HG03432 (cell line): ENCODE measurements at regions not wholly inside any gene's neighbourhood (a gene's known extent, or its start where the extent isn't known, plus 50 kb on each side); places are given as distances from the start of the nearest gene placed in this dataset.
"Not testable (repeated sequence)": the region's sequence is repeated elsewhere in the genome, so short reads cannot be mapped to it uniquely, and the experiment has no call there.

Experiments used
- ATAC-seq: cut with Tn5 transposase; IDR thresholded peaks from one replicate; pipeline ENCODE4 v1.9.1; 2021; ENCODE audit warnings: mild to moderate bottlenecking, moderate library complexity; ENCODE audit not compliant: unreplicated experiment

DNA sequence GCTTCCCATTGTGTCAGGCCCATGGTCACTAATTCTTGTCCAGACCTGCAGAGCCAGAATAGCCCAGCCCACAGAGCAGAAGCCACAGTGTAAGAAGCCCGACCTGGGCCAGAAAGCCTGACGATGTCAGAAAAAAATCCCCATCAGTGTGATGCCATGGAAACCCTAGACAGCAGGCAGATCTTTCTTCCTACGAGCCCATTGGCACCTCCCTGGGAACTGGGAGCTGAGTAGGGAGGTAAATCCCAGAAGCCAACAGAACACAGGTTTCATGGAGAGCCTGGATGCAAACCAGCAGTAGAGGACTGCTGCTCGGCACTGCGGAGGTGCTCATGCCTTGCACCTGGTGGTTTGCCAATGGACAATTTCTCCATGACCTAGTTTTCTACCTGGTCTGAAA lies 82.2 kb upstream of the SLC22A16 start:
- no peak for ATAC-seq

DNA sequence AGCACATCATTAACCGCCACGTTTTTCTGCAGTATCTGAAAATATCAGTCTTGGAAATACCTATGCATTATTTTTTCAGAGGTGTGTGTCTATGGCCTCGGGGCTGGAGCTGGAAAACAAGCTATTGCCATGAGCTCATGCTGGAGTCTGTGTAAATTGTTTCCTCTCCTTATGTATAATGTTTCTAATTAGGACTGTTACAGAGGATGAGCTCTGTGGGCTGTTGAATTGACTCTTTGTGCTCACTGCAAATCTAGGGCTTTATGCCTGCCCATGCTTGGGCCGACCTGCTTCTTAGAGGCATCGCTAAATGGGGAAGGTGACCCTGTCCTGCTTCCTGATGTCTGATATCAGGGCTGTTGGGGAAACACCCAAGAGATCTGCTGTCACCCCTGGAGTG lies 80.8 kb upstream of the SLC22A16 start:
- no peak for ATAC-seq

DNA sequence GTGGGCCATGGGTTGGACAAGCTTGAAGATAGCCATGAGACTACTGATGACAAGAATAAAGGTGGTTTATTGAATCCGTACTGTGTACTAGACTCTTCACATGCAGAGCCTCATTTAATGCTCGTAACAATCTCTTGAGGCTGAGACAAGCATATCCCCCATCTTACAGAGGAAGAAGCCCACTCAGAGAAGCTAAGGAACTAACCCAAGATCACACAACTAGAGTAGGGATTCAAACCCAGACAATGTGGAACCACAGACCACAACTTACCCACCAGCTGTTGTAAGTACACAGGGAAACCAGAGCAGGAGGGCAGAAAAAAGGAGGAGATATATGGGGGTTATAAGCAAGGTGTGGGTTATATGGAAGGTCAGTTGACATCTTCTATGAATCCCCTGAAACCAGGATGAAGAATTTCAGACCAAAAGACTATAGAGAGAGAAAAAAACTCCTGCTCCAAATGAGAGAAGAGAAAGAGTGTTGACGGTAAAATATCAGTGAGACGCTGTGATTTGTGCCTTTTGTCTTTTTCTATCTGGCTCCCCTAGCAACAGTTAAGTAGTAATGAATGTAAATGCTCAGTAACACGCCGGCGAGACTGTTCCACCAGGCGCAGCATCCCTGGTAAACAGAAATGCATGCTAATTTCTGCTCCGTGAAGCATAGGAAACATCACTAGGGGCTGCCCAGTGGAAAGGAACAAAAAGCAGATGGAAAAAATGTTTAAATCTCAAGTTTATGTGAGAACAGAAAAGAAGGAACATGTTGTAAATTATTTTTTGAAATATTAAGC lies 80.1 kb upstream of the SLC22A16 start:
- ATAC-seq: no peak

DNA sequence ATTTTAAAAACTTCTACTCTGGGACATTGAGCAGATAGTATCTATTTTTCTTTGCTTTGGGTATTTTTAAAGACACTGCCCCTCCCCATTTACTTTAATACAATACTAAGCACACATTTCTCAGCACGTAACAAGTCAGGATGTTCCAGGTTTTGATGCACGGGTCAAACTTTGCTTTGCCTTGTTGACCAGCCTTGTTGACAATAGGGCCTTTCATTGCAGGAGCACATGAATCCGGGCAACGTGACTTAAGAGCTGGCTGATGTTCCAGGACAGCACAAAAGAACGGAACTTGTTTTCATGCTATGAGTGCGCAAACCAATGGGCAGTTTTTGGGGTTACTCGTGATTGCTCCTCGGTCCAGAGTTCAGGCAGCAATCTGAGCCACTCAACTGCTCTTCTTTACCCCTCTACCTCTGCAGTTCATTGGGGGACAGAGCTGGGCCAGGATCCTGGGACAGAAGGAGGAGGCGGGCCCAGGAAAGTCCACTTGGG lies 78.6 kb upstream of the SLC22A16 start:
- no peak for ATAC-seq

DNA sequence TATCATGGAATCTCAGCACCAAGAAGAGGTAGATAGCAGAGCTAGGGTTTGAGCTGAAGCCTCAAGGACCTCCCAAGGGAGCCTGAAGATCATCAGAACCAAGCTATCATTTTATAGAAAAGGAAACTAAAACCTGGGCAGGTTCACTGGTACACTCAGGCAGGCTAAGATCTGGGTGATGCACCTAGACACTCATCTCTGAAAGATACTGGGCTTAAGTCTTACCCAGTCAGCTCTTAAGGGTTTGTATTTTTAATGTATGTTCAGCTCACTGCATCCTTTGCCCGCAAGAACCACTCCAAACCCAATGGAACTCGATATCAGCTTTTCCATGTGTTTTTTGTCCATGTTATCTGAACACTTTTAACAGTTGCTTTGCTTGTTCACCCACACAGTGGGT lies 78.0 kb upstream of the SLC22A16 start:
- ATAC-seq: no peak

DNA sequence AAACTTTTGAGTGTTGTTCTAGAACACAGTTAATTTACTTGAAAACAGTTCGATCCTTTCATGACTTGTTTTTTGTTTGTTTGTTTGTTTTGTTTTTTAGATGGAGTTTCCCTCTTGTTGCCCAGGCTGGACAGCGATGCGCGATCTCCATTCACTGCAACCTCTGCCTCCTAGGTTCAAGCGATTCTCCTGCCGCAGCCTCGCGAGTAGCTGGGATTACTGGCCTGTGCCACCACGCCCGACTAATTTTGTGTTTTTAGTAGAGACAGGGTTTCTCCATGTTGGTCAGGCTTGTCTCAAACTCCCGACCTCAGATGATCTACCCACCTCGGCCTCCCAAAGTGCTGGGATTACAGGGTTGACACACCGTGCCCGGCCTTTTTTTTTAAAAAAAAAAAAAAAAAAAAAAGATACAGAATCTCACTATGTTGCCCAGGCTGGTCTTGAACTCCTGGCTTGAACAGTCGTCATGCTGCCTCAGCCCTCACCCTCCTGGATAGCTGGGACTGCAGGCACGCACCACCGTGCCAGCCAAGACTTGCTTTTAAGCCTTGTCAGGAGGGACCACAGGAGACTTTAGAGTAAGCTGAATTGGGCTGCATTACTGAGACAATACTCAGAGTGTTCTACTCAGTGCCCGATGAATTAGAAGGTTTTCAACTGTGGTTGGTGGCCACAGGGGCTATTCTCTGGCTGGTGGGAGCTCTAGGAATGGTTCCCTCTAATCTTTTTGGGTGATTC lies 76.7 kb upstream of the SLC22A16 start:
- no peak for ATAC-seq

DNA sequence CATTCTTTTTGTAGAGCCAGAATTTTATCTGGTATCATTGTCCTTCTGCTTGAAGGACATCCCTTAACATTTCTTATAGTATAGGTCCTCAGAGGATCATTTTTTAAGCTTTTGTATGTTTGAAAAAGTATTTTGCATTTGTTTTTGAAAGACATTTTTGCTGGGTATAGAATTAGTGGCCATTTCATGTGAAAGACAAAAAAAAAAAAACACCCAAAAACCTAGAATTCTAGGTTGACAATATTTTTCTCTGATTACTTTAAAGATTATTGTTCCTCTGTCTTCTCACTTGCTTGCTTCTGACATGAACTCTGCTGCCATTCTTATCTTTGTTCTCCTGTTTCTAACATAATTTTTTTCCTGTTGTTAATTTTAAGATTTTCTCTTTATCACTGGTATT lies 75.7 kb upstream of the SLC22A16 start:
- no peak for ATAC-seq

DNA sequence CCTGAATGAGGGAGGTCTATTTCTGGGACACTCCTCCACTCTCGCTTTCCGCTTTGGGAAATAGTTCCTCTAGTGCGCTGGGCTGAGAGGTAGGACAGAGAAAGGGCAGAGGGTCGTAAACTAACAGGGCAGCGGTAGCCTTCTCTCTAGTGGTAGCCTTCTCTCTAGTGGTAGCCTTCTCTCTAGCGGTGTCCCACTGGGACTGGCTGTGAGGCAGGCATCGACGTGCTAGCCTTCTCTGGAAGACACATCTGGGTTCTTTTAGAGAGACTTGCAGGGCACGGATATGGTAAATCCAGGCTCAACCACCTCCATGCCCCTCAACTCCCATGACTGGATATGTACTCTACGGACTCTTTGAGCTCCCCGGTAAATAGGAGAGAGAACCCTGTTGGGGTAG lies 74.7 kb upstream of the SLC22A16 start:
- ATAC-seq: no peak

DNA sequence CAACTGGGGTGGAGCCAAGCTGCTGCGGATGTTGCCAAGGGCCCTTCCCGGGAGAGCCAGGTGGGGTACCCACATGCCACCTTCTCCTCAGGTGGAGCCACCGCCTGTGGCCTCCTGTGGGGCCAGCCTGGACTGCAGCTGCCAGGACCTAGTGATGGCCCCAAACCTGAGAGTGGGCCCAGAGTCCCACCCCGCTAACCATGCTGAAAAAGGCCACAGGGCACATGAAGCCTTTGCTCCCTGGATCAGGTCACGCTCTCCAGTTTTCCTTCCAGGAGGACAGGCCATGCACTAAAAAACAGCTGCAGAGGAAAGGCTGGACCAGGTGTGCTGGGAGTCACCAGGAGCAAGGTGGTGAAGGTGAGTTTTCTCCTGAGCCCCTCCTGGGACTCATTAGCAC lies 73.9 kb upstream of the SLC22A16 start:
- ATAC-seq: no peak

DNA sequence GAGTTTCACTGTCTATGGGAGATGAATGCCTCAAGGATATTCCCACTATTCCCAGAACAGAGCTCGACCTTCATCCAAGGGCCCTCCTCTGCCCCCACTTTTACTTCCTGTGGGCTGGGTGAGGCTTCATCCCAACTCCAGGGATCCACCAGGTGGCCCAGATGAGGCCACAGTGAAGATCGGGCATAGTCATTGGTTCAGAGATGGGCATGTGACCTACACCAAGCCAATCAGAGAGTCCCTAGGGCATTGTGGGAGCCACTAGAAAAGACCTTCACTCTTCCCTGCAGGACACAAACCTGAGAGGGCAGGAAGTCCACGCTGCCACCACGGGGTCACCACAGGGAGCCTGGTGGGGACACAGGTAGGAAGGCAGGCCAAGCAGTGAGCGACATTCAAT lies 72.9 kb upstream of the SLC22A16 start:
- ATAC-seq: no peak

DNA sequence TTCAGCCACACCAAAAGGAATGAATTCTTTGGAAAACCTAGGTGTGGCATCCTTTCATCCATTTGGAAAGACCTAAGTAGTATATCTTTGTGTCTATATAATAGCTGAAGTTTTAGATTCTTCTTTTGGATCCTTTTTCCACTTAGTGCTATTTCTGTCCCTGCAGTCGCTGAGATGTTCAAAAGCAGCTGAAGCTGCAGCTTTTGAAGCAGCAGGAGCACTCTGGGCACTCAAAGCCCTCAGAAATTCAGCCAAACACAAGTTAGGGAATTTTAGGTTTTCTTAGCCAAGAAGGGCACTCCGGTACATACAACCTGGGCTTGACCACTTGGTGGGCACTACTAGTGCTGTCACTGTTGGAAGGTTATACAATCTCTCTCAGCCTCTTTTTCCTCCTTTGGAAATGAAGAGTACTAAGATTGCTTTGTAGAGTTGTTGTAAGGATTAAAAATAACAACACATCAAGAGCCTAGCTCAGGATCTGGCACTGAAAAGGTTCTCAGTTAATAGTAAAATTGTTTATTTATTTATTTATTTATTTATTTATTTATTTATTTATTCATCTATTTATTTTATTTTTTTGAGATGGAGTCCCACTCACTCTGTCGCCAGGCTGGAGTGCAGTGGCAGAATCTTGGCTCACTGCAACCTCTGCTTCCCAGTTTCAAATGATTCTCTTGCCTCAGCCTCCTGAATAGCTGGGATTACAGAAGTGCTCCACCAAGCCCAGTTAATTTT lies 71.9 kb upstream of the SLC22A16 start:
- ATAC-seq: no peak

DNA sequence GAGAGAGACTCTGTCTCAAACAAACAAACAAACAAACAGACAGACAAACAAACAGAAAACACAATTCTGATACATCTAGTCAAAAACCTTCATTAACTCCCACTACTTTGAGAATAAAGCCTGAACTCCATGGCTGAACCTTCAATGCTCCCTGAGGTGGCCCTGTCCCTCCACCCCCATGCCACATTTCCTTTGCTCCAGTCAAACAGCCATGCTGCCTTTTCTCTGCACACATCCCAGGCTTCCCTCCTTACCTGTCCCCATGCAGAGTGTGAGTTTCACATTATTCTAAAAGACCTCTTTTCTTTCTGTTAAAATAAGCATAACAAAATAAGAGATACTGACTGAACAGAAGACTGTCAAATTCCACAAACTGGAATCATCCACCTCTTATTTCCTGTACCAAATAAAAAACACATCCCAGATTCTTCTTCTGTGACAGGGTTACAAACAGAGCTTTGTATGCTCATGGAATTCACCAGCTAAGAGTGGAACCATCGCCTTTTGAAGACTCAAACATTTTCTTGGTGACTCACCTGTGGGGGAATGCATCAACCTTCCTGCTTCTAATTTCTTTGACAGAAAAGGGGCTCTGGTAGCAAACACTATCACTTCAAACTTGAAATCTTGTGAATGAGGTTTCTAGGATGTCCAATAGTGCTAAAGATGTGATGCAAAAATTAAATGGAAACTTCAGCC lies 71.0 kb upstream of the SLC22A16 start:
- ATAC-seq: no peak

DNA sequence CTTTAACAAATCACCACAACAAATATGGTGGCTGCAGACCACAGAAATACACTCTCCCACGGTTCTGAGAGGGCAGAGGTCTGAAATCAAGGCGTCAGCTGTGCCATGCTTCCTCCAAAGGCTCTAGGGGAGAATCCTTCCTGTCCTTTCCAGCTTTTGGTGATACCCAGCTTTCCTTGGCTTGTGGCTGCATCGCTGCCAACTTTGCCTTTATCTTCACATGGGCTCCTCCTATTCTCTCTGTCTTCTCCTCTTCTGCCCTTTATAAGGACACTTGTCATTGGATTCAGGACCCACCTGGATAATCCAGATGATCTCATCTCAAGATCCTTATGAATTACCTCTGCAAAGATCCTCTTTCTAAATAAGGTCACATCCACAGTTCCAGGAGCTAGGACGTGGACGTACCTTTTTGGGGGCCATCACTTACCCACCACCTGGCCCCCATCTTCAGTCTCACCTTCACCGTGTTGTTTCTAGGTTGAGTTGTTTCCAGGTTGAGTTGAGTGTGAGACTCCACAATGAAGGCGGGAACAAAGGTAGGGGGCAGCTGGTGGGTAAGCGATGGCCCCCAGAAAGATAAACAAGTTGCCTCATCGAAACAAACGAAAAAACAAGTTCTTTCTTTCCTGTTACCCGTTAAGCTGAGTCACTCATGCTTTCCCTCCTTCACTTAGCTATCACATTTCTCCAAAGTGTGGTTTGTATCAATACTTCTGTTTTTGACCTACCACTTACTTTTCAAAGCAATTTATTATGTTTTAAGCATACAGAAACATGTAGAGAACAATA lies 68.9 kb upstream of the SLC22A16 start:
- no peak for ATAC-seq

DNA sequence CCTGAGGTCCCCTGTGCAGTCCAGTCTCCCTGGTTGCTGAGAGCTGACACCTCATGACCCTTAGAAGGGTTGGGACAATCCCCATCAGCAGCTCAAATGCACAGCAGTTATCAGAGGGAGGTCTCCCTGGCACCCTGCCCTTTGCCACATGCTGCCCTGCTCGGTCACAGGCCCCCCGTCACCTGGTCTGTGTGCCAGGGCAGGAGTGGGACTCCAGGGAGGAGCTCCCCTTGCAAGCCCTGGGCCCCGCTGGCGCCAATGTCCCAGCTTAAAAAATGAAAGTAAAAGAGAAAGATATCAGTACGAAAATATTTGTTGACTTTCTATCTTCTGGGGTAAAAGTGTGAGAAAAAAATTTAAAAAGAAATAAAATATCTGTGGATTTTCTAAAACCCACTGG lies 68.1 kb upstream of the SLC22A16 start:
- peak; percentile 44 for ATAC-seq

DNA sequence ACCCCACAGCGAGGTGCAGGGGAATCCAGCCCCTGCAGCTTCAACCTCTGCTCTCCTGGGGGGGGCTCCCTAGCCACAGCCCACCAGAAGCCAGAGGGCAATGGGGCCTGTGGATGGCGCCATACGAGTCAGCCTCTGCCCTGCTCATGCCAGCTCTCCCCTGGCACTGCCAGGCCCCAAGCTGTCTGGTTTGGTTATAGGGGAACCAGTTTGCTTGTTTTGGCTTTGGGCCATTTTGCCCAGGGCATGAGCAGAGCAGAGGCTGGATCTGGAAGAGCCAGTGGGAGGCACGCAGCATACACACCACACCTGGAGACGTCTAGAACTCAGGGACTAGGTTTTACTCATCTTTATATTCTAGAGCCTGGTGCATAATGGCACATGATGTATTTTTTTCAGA lies 66.7 kb upstream of the SLC22A16 start:
- no peak for ATAC-seq

DNA sequence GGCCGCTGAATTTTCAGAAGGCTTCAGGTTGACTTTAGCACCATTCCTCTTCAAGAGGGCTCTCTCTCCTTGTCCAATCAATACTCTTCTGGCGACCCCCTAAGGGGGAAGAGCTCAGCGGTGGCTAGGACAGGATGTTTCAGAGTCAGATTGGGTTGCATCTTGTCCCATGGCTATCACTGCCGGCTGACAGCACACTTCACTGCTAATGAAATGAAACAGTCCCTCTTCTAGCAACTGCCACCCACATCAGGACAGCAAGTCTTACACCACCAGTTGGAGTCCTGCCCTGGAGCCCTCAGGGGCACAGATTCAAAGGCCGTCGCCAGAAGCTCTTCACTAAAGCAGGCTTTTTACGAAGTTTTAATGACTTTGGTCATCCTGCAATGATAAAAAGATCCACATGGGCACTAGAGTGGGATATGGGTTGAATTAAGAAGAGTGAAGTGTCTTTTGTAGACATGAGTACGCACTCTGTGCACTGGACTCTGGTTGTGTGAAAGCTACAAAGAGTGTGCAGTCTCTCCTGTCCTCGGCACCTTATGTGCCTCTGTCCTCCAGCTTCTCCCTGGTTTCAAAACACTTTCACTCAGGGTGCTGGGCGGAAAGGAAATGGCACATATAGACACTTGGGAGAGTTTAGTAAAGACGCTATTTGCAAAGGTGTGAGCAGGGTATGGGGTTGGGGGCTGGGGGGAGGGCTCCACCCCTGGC lies 66.1 kb upstream of the SLC22A16 start:
- no peak for ATAC-seq

DNA sequence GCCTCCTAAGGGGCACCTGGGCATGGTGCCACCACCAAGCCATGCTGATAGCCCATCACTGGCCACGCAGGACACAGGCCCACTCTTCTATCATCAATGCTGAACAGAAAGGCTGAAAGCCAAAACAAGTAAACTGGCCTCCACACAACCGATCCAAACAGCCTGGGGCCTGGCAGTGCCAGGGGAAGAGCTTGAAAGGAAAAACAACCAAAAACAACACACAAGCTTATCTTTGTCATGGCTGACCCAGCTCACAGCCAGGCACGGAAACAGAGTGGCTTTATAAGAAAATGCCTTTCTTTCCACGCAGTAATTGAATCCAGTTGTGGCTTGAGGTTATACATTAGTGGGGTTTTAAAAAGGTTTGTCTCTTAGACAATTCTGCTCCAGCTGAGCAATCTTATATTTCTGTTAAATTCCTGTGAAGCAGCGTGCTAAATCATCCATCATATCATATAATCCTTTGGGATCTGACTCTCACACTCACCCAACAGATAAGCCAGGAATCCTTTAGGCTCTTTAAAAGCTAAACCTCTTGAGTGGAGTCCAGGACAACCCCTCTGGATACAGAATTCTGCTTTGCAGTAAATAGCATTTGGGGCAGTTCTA lies 65.4 kb upstream of the SLC22A16 start:
- no peak for ATAC-seq

DNA sequence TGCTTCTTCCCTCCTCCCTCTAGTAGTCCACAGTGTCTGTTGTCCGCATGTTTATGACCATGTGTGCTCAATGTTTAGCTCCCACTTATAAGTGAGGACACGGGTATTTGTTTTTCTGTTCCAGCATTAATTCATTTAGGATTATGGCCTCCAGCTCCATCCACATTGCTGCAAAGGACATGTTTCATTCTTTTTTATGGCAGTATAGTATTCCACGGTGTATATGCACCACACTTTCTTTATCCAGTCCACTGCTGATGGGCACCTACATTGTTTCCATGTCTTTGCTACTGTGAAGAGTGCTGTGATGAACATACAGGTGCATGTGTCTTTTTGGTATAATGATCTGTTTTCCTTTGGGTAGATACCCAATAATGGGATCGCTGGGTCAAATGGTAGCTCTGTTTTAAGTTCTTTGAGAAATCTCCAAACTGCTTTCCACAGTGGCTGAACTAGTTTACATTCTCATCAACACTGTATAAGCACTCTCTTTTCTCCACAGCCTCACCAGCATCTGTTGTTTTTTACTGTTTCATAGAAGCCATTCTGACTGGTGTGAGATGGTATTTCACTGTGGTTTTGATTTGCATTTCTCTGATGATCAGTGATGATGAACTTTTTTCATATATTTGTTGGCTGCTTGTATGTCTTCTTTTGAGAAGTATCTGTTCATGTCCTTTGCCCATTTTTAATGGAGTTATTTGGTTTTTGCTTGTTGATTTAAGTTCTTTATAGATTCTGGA lies 63.0 kb upstream of the SLC22A16 start:
- ATAC-seq: not testable (repeated sequence)
